Fibroblast of lung (primary cell): ENCODE measurements at regions not wholly inside any gene's neighbourhood (a gene's known extent, or its start where the extent isn't known, plus 50 kb on each side); places are given as distances from the start of the nearest gene placed in this dataset.

Experiments used
- EZH2 ChIP-seq: IDR thresholded peaks from 2 replicates; pipeline ENCODE4 v1.5.1; 2012; ENCODE audit warnings: low read length, control low read depth, mild to moderate bottlenecking; ENCODE audit errors: missing control alignments
- TF ChIP-seq, protein P1 (sequence below), 2 donors: IDR thresholded peaks in 1 of 2; conservative IDR thresholded peaks in 1 of 2; 1 replicate in 1 of 2; 2 replicates in 1 of 2; pipeline ENCODE4 v1.5.1; 2011 to 2012; ENCODE audit warnings: low read length in 2 of 2, control low read depth in 1 of 2, inconsistent platforms in 1 of 2, low read depth in 1 of 2, mild to moderate bottlenecking in 1 of 2

DNA sequence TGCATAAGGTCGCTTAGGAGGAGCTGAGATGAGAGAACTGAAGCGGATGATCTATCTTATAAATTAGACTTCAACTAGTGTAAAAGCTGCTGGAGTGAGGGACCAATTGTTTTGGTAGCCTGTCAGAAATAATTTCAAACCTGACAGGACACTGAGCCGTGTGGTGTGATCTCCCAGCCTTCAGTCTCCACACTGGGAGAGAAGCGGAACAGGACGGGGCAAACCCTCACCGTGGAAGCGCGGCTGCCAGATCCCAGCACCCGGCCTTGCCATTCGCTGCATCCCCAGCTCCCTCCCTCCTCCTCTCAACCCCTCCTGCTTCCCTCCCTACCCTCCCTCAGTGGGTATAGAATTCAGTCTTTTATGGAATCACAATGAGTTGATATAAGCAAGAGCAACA lies 900.1 kb upstream of the SLC35B3 start:
- TF ChIP-seq, protein P1, sequence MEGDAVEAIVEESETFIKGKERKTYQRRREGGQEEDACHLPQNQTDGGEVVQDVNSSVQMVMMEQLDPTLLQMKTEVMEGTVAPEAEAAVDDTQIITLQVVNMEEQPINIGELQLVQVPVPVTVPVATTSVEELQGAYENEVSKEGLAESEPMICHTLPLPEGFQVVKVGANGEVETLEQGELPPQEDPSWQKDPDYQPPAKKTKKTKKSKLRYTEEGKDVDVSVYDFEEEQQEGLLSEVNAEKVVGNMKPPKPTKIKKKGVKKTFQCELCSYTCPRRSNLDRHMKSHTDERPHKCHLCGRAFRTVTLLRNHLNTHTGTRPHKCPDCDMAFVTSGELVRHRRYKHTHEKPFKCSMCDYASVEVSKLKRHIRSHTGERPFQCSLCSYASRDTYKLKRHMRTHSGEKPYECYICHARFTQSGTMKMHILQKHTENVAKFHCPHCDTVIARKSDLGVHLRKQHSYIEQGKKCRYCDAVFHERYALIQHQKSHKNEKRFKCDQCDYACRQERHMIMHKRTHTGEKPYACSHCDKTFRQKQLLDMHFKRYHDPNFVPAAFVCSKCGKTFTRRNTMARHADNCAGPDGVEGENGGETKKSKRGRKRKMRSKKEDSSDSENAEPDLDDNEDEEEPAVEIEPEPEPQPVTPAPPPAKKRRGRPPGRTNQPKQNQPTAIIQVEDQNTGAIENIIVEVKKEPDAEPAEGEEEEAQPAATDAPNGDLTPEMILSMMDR (conservative IDR thresholded peaks at IDR 0.05 in 1 of 2, IDR thresholded peaks at IDR 0.05 in 1 of 2; ENCODE audit: low read depth in 1 of 2, low read length in 2 of 2): no peak
- no peak for TF ChIP-seq EZH2
